Right atrium auricular region (tissue), 2 donors: ENCODE measurements at regions not wholly inside any gene's neighbourhood (a gene's known extent, or its start where the extent isn't known, plus 50 kb on each side); places are given as distances from the start of the nearest gene placed in this dataset.

Experiments used
- DNase-seq: peaks from one replicate; pipeline ENCODE4 v3.0.0-alpha.2; 2019; ENCODE audit warnings: low spot score
- H3K27ac ChIP-seq, 2 donors: fragments of 200-600 bp; sonication (generic); 1 replicate in 1 of 2; 2 replicates in 1 of 2; pipeline ENCODE4 v1.5.1; 2016 to 2019
- H3K27me3 ChIP-seq, 2 donors: fragments of 200-600 bp; sonication (generic); one replicate each; pipeline versions ENCODE4 v1.5.1 to v1.6.0; 2017 to 2019
- H3K36me3 ChIP-seq: fragments of 200-600 bp; sonication (generic); one replicate; pipeline ENCODE4 v1.5.1; 2016
- H3K4me1 ChIP-seq, 2 donors: fragments of 200-600 bp; sonication (generic); one replicate each; pipeline versions ENCODE4 v1.5.1 to v1.6.0; 2017 to 2019
- H3K4me3 ChIP-seq, 2 donors: fragments of 200-600 bp; sonication (generic); 1 replicate in 1 of 2; 2 replicates in 1 of 2; pipeline ENCODE4 v1.5.1; 2017 to 2019; ENCODE audit warnings: mild to moderate bottlenecking in 1 of 2, moderate library complexity in 1 of 2
- H3K9me3 ChIP-seq, 2 donors: fragments of 200-600 bp; sonication (generic); one replicate each; pipeline ENCODE4 v1.5.1; 2019
- TF ChIP-seq, protein P1 (sequence below), 2 donors: fragments of 200-600 bp; sonication (generic); IDR thresholded peaks; one replicate each; pipeline ENCODE4 v1.5.1; 2019; ENCODE audit warnings: antibody characterized with exemption in 2 of 2

DNA sequence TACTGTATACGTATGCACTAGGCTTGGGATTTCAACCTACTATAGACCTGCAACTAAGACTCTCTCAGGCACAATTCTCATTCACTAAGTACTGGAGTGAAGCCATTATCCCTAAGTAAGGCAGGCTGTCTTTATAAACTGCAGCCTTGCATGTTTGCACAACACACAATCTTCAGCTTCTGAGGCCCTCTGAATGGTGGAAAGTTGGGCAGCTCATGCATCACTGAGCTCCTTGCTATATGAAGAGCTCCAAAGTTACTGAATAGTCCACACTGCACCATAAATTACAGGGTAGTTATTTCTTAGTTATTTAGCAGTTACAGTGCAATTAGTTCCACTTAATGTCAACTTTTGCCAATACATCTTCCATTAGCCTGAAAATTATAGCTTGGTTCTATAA is 384.6 kb downstream of the BRINP1 start:
- H3K4me3 ChIP-seq = no peak overlapping the region
- no peaks in the 10 kb centered on the region for H3K27me3 ChIP-seq
- H3K4me1 ChIP-seq = no peaks in the 10 kb centered on the region
- DNase-seq = no peak
- TF ChIP-seq, protein P1, sequence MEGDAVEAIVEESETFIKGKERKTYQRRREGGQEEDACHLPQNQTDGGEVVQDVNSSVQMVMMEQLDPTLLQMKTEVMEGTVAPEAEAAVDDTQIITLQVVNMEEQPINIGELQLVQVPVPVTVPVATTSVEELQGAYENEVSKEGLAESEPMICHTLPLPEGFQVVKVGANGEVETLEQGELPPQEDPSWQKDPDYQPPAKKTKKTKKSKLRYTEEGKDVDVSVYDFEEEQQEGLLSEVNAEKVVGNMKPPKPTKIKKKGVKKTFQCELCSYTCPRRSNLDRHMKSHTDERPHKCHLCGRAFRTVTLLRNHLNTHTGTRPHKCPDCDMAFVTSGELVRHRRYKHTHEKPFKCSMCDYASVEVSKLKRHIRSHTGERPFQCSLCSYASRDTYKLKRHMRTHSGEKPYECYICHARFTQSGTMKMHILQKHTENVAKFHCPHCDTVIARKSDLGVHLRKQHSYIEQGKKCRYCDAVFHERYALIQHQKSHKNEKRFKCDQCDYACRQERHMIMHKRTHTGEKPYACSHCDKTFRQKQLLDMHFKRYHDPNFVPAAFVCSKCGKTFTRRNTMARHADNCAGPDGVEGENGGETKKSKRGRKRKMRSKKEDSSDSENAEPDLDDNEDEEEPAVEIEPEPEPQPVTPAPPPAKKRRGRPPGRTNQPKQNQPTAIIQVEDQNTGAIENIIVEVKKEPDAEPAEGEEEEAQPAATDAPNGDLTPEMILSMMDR (IDR thresholded peaks at IDR 0.05) = no peak
- no peak overlapping the region for H3K27ac ChIP-seq
- H3K36me3 ChIP-seq = no peaks in the 10 kb centered on the region
- H3K9me3 ChIP-seq = no peaks in the 10 kb centered on the region

DNA sequence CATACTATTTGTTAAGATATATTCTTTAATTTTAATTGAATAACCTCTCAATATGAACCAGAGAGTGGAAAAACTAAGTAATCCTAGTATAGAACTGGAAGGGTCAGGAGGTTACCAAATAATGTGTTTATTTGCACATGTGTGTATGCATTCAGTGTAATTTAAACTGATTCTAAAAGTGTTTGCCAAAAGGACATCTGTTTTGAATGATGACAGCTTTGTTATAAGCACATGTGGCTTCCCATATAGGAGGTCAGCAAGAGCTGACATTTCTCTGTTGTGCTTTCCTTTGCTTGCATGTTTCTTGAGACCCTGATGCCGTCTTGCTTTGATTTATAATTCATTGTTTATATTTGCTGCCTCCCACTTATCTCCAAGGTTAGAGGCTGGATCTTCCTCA is 383.4 kb downstream of the BRINP1 start:
- Histone ChIP-seq H3K27ac (no peak overlapping the region), H3K36me3 (no peaks in the 10 kb centered on the region), H3K27me3 (no peaks in the 10 kb centered on the region), H3K4me1 (no peaks in the 10 kb centered on the region), H3K9me3 (no peaks in the 10 kb centered on the region), H3K4me3 (no peak overlapping the region)
- TF ChIP-seq, protein P1 (IDR thresholded peaks at IDR 0.05) = no peak
- DNase-seq = no peak

DNA sequence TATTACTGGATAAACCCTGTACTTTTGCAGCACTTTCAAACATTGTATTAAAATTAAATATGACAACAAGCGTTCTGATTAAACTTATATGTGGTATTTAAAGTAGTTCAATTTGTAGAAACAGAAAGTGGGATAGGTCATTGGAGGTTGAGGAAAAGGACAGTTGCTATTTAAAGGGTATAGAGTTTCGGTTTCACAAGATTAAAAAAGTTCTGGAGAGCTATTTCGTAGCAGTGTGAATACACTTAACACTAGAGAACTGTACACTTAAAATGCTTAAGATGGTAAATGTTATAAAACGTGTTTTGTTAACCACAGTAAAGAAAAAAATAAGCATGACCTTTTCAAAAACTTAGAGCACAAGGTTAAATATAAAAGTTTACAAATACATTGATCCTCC is 382.1 kb downstream of the BRINP1 start:
- Histone ChIP-seq H3K4me1 (no peaks in the 10 kb centered on the region), H3K27ac (no peak overlapping the region), H3K9me3 (no peaks in the 10 kb centered on the region), H3K27me3 (no peaks in the 10 kb centered on the region), H3K4me3 (no peak overlapping the region), H3K36me3 (no peaks in the 10 kb centered on the region)
- DNase-seq = no peak
- TF ChIP-seq, protein P1 (IDR thresholded peaks at IDR 0.05) = no peak

DNA sequence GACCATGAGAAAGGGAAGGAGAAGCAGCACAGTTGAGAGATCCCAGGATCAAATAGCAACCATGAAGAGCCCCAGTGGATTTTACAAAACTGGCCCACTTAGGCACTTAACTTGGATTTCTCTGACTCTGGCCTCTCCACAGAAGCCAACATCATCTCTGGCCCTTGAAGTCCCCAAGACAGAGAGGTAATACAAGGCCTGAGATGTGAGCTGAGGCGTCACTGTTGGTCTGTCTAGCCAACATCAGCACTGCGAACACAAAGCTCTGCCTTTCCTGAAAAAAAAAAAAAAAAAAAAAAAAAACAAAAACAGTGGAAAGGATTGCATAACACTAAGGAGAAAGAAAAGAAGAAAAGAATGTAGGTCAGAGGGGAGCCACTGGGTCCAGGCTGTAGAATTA is 378.3 kb downstream of the BRINP1 start:
- DNase-seq = no peak
- H3K36me3 ChIP-seq = no peaks in the 10 kb centered on the region
- TF ChIP-seq, protein P1 (IDR thresholded peaks at IDR 0.05) = no peak
- no peak overlapping the region for H3K4me3 ChIP-seq
- peak overlapping the region in 1 of 2 donors; percentile 36 for H3K27ac ChIP-seq
- H3K27me3 ChIP-seq = no peaks in the 10 kb centered on the region
- no peaks in the 10 kb centered on the region for H3K4me1 ChIP-seq
- H3K9me3 ChIP-seq = no peaks in the 10 kb centered on the region

DNA sequence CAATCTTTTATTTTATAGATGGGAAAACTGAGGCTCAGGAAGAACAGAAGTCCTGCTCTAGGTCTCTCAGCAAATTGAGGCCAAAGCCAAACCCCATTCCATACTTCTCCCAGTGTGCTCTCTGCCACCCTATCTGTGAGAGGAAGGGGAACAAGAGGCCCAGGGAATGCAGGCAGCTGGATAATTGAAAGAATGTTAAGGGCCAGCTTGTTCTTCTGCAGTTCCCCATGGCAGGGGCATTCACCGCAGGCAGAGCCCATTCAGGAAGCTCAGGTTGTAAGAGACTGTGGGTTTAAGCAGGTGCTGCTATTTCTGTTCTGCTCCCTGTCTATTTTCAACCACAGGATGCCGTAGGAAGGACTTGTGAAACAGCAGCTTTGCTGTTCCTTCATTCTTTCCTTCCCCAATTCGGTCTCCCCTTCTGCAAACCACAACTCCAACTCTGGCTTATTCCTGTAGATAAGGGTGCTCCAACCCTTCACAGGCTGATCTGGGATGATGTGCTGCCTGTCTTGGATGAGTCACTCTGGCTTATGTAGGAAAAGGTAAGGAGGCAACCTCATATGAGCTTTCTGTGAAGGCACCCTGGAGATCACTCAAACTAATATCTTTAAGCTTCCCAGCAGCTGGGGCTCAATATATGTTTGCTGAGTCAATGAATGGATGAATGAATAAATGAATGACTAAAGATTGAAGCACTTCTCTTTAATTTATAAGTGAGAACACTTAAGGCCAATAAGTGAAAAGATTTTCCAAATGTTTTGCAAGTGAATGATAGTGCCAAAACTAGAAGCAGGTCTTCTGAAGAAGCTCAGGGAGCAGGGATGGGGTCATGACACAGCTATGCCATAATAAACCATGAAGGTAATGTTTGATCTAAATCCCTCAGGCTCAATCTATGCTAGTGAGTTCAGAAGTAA is 377.6 kb downstream of the BRINP1 start:
- H3K9me3 ChIP-seq = no peaks in the 10 kb centered on the region
- peak overlapping the region in 1 of 2 donors; percentile 36 for H3K27ac ChIP-seq
- DNase-seq = no peak
- no peak overlapping the region for H3K4me3 ChIP-seq
- H3K27me3 ChIP-seq = no peaks in the 10 kb centered on the region
- H3K4me1 ChIP-seq = no peaks in the 10 kb centered on the region
- H3K36me3 ChIP-seq = no peaks in the 10 kb centered on the region
- TF ChIP-seq, protein P1 (IDR thresholded peaks at IDR 0.05) = no peak
